NCI-H2196 treated with DMSO at 0.1 percent for 48 hours (cell line): ENCODE measurements at regions not wholly inside any gene's neighbourhood (a gene's known extent, or its start where the extent isn't known, plus 50 kb on each side); places are given as distances from the start of the nearest gene placed in this dataset.

ENCODE experiments used
- DNase-seq: peaks from one replicate; lab custom pipeline; 2025; ENCODE audit not compliant: unreplicated experiment; lab: John Stamatoyannopoulos, UW

DNA sequence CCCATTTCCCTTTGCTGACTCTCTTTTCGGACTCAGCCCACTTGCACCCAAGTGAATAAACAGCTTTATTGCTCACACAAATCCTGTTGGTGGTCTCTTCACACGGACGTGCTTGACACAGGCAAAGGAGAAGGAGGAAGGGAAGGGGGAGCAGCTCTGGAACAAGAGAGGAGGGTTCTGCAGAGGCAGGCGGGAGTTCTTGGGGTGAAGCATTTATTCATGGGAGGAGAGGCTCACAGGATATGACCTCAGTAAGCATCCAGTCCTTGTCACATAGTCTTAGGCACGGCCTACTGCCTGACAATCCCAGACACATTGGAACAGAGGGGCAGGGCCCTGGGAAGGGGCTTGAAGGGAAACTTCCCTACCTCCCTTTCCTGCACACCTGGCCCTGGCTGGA is 171.7 kb upstream of the HS6ST1 start:
- no peak for DNase-seq

GRCh38 chr2:128490881-128491691 is 172.4 kb upstream of the HS6ST1 start:
- no peak for DNase-seq

DNA sequence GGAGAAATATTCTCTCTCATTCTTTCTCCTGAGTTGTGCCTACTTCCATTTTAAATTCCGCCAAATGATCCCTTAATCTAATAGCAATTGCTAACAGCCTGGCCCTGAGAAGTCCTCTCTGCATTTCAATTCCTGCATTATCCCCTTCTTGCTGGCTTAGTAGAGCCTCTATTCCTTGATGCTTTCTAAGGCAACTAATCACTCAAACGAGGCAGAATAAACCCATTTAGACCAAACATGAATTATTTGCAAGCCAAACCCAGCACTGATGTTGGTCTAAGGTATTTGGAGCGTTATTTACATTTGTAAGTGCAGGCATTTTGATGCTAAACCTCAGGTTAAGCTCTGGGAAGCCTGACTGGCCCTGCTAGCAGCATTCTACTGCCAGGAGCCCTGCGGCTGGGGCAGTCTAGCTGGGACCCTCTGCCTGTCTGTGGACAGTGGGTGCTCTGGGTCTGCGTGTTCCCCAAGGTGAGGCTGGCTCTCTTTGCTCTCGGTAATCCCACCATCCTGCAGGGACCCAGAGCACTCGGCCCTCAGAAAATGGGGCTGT is 173.1 kb upstream of the HS6ST1 start:
- DNase-seq: no peak

- no peak for DNase-seq
Observed at GRCh38 chr2:128492966-128493811, 174.5 kb upstream of the HS6ST1 start.

GRCh38 chr2:128493880-128494279 is 175.2 kb upstream of the HS6ST1 start:
- no peak for DNase-seq

- DNase-seq: no peak
Observed at GRCh38 chr2:128494307-128494639, 175.6 kb upstream of the HS6ST1 start.

GRCh38 chr2:128494640-128495321 is 176.1 kb upstream of the HS6ST1 start:
- DNase-seq: no peak

- no peak for DNase-seq
Observed at GRCh38 chr2:128495996-128496547, 177.4 kb upstream of the HS6ST1 start.

DNA sequence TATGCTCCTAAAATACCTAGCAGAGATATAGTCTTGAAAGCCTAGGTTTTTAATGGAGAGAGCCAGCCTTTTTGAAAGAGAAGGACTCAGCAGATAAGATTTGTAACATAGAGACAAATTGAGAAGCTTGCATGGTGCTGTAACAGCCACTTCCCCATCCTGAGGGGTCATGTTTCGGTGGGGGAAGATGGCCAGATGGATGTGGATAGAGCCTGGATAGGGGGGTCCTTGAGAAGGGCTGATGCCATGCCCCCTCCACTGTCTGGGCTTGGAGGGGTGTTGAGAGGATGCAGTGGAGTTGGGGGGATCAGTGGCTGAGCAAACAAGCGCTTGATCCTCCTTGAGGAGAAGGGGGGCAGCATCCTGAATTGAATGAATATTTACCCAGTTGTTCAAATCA is 178.0 kb upstream of the HS6ST1 start:
- no peak for DNase-seq

DNA sequence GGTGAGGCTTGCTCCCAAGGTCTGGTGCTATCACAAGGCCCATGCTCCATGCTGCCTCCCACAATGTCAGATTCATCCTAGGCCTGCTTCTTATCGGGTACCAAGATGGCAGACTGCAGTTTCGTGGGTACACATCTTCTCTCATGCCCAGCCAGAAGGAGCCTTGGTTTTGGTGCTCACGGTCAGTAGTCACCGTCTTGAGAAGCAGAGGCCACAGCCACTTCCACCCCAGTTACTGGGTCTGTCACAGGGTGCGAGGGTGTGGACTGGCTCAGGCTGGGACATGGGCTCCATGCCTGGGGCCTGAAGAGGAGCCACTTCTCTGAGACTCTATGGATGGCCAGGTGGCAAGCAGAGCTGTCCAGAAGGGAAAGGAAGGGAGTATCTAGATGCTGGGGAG is 178.8 kb upstream of the HS6ST1 start:
- DNase-seq: no peak

DNA sequence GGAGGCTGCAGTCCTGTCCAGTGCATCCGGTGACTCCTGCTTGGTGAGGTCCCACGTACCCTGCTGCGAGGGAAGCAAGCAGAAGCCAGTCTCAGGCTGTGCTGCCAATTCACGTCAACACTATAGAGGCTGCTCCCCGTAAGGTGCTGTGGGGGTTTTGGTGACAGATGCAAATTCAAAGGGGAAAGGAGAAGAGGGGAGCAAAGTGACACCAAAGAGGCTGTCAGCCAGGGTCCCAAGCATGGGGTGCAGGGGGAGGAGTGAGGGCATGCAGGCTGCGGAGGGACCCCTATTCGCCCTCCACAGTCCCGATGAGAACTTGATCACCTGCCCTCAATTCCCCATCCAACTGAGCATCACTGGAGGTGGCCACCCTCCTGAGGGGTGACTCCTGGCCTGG is 179.4 kb upstream of the HS6ST1 start:
- no peak for DNase-seq

GRCh38 chr2:128498589-128498988 is 179.9 kb upstream of the HS6ST1 start:
- no peak for DNase-seq

DNA sequence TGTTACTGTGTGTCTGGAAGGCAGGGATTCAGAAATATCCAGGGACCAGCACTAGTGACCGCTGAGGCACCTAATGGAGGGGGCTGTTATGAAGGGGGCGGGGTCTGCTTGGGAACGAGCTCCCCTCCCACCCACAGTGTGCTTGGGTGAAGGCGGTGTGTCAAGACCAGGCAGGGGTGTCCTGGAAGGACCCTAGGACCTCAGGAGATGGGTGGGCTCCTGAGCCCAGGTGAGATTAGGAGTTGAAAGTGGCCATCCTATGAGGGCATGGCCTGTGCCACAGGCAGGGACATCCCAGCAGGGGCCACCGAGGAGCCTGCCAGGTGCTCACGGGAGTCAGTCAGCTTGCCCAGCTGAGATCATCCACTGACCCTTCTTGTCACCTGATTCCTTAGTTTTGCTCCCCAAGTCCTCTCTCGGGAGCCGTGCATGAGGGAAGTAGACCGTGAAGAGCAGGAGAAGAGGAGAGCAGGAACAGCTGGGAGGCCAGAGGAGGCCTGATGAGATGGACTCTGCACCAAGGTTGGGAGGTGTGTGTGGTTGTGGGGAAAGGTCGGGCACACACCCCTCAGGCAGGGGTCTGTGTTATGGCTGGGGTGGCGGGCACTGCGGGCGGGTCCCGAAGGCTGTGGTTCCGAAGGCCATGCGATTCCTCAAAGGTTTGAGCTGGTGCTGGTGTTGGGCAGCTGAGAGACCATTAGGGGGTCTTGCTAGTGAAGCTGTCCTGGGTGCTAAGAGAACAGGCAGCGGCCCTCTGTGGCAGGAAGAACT is 180.9 kb upstream of the HS6ST1 start:
- no peak for DNase-seq

DNA sequence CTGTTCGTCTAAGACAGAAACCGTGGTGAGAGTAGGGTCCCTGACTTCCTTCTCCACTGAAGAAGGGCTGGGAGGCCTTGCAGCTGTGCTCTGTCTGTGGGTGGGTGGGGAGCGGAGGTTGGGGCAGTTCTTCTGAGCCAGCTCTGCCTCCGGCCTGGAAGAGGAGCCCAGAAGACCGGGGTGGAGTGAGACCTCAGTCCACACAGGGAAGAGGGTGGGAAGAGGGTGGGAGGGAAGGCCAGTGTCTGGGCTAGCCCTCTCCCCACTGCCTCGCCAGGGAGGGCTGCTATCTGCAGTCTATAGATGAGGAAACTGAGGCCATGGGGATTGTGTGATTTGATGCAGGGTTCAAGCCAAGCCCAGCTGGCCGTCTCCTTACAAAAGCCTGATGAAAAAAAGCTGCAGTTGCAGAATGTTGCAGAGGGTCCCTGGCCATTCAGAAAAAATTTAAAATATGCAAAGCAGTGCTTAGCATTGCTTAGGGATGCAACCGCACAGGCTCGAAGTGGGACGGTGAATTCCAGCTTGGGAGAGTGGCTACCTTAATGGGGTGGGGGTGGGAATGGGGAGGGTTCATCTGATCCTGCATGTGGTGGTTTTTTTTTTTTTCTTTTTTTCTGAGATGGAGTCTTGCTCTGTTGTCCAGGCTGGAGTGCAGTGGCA is 181.6 kb upstream of the HS6ST1 start:
- DNase-seq: no peak

DNA sequence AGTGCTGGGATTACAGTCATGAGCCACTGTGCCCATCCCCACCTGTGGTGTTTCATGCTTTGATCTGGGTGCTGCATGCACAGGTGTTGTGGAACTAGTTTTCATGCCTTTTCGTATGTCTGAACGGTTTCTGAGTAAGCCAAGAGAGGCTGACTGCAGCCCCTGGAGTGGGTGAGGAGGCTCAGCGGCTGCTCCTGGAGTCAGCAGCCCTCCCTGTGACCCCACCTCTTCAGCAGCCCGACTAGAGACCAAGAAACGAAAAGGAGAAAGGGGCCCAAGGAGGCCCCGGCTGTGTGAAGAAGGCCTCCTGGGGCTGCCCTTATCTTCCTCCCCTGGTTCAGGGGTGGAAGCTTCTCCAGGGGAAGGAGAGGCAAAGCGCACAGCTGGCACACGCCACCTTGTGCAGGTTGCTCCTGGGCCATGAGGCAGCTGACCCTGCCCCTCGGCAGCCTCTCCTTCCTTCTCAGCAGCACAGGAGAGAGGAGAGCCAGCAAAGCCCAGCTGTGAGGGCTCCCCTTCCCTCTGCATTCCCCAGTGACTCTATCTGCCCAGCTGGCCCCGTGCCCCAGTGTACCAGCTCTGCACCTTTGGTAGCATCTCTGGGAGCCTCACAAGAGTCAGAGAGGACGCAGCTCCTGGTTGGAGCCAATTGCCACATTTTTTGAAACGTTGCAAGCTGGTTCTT is 182.5 kb upstream of the HS6ST1 start:
- DNase-seq: no peak

DNA sequence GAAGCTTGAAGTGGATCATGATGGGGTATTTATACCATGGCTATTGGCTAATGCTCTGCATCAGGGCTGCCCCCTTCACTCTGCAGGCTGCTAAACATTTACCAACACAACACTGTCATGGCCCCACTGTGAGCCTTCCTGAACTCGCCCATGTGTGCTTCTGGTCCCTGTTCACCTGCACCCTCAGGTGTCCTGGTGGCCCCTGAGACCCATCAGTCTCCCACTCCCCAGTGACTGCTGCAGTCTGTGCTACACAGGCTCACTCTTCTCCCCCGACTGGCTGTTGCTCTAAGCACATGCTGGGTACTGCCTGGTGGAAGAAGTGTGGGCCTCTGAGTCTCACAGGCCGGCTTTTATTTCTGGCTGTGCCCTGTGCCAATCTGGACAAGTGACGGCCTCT is 183.0 kb upstream of the HS6ST1 start:
- DNase-seq: no peak

DNA sequence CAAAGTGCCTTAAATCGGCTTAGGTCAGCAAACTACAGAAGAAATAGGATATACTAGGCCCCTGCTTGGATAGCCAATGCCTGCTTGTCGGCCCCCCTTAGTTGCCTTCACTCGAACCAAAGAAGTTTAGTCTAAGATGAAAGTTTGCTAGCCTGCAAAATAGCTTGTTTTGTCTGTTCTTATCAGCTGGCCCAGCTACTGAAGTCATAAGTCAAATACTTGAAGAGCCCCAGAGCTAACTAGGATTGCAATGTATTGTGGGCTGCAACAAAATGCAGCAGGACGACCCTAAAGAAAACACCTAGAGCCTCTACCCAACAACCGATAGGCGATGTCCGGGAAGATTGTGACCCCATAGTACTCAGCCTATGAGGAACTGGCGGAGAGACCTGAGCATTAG is 183.5 kb upstream of the HS6ST1 start:
- DNase-seq: no peak

GRCh38 chr2:128502638-128503246 is 184.1 kb upstream of the HS6ST1 start:
- DNase-seq: no peak
